ENCODE measurements at regions not wholly inside any gene's neighbourhood (a gene's known extent, or its start where the extent isn't known, plus 50 kb on each side); places are given as distances from the start of the nearest gene placed in this dataset.

GRCh38 chr13:59352600-59352999 lies 811.1 kb downstream of the DIAPH3 start:
- TF ChIP-seq CREB1 (CRISPR knock-in tag; IDR thresholded peaks at IDR 0.05; ENCODE audit: low read depth) (no peak), EZH2 (IDR thresholded peaks at IDR 0.05; ENCODE audit: low read depth, unreplicated experiment) (no peak), STAT1 (IDR thresholded peaks at IDR 0.05; ENCODE audit: unreplicated experiment) (no peak), CTCF (conservative IDR thresholded peaks at IDR 0.05; ENCODE audit: low read depth in 2 of 2) (no peak), JUNB (IDR thresholded peaks at IDR 0.05; ENCODE audit: unreplicated experiment) (no peak), ZNF331 (CRISPR knock-in tag; IDR thresholded peaks at IDR 0.05; ENCODE audit: low read depth) (no peak), ZNF114 (CRISPR knock-in tag; IDR thresholded peaks at IDR 0.05) (no peak)
- TF ChIP-seq, protein P1, sequence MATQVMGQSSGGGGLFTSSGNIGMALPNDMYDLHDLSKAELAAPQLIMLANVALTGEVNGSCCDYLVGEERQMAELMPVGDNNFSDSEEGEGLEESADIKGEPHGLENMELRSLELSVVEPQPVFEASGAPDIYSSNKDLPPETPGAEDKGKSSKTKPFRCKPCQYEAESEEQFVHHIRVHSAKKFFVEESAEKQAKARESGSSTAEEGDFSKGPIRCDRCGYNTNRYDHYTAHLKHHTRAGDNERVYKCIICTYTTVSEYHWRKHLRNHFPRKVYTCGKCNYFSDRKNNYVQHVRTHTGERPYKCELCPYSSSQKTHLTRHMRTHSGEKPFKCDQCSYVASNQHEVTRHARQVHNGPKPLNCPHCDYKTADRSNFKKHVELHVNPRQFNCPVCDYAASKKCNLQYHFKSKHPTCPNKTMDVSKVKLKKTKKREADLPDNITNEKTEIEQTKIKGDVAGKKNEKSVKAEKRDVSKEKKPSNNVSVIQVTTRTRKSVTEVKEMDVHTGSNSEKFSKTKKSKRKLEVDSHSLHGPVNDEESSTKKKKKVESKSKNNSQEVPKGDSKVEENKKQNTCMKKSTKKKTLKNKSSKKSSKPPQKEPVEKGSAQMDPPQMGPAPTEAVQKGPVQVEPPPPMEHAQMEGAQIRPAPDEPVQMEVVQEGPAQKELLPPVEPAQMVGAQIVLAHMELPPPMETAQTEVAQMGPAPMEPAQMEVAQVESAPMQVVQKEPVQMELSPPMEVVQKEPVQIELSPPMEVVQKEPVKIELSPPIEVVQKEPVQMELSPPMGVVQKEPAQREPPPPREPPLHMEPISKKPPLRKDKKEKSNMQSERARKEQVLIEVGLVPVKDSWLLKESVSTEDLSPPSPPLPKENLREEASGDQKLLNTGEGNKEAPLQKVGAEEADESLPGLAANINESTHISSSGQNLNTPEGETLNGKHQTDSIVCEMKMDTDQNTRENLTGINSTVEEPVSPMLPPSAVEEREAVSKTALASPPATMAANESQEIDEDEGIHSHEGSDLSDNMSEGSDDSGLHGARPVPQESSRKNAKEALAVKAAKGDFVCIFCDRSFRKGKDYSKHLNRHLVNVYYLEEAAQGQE (IDR thresholded peaks at IDR 0.05; ENCODE audit: unreplicated experiment): no peak
- Mint-ChIP-seq H3K27me3 (ENCODE audit: insufficient read depth, low read depth, poor library complexity) (peaks cover 1% of the 10 kb centered on the region), H3K4me3 (no peak overlapping the region), H3K9me3 (no peaks in the 10 kb centered on the region), H3K27ac (no peak overlapping the region), H3K4me1 (peaks cover 11% of the 10 kb centered on the region), H3K36me3 (ENCODE audit: low read depth) (no peaks in the 10 kb centered on the region)
- DNase-seq (ENCODE audit: low spot score) (no peak), ATAC-seq (no peak)
- no peak overlapping the region for H3K27ac ChIP-seq (ENCODE audit: low read depth)
- H3K79me2 ChIP-seq (replicated peaks; ENCODE audit: insufficient read depth): no peaks in the 10 kb centered on the region
- no peaks in the 10 kb centered on the region for H3K4me1 ChIP-seq (ENCODE audit: insufficient read depth)
- H4K20me1 ChIP-seq (replicated peaks; ENCODE audit: insufficient read depth): no peaks in the 10 kb centered on the region
- no peak overlapping the region for H3K4me3 ChIP-seq
- H3K27me3 ChIP-seq (ENCODE audit: insufficient read depth): no peaks in the 10 kb centered on the region
- no peaks in the 10 kb centered on the region for H3K36me3 ChIP-seq (ENCODE audit: insufficient read depth)
- H2AFZ ChIP-seq: peak overlapping the region; percentile 64; the same call in 1 of the 2 replicates
- H3K4me2 ChIP-seq: no peak overlapping the region
- peaks cover 6% of the 10 kb centered on the region for H3K9me2 ChIP-seq (ENCODE audit: insufficient read depth)
- H3F3A ChIP-seq (replicated peaks; ENCODE audit: low read depth): no peaks in the 10 kb centered on the region

DNA sequence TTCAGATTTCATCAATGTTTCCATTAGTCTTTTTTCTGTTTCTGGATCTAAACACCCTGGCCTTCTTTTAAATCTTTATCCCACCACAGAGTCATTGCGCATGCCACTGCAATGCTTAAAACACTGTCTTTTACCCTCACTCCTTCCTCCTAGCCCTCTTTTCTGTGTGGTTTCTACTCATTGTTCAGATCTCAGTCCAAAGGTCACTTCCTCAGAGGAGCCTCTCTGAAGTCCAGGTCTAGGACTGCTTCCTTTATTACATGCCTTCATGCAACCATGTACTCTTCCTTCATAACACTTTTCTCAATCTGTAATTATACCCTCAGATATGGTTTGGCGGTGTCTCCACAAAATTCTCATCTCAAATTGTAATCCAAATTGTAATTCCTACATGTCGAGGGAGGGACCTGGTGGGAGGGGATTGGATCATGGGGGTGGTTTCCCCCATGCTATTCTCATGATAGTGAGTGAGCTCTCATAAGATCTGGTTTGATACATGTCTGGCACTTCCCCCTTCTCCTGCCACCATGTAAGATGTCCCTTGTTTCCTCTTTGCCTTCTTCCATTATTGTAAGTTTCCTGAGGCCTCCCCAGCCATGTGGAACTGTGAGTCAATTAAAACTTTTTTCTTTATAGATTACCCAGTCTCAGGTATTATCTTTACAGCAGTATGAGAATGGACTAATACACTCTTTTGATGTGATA lies 808.9 kb downstream of the DIAPH3 start:
- Histone ChIP-seq H3K27ac (ENCODE audit: low read depth) (no peak overlapping the region), H3K4me1 (ENCODE audit: insufficient read depth) (no peaks in the 10 kb centered on the region), H3F3A (replicated peaks; ENCODE audit: low read depth) (no peaks in the 10 kb centered on the region), H3K79me2 (replicated peaks; ENCODE audit: insufficient read depth) (no peaks in the 10 kb centered on the region), H3K4me3 (no peak overlapping the region), H2AFZ (peak overlapping the region; percentile 56; the same call in 1 of the 2 replicates), H3K36me3 (ENCODE audit: insufficient read depth) (no peaks in the 10 kb centered on the region), H3K27me3 (ENCODE audit: insufficient read depth) (no peaks in the 10 kb centered on the region), H3K9me2 (ENCODE audit: insufficient read depth) (peaks cover 6% of the 10 kb centered on the region), H4K20me1 (replicated peaks; ENCODE audit: insufficient read depth) (no peaks in the 10 kb centered on the region), H3K4me2 (no peak overlapping the region)
- ATAC-seq (no peak), DNase-seq (ENCODE audit: low spot score) (no peak)
- no peak overlapping the region for H3K27ac Mint-ChIP-seq
- H3K27me3 Mint-ChIP-seq (ENCODE audit: insufficient read depth, low read depth, poor library complexity): peaks cover 1% of the 10 kb centered on the region
- H3K36me3 Mint-ChIP-seq (ENCODE audit: low read depth): no peaks in the 10 kb centered on the region
- H3K4me1 Mint-ChIP-seq: peaks cover 11% of the 10 kb centered on the region
- no peak overlapping the region for H3K4me3 Mint-ChIP-seq
- H3K9me3 Mint-ChIP-seq: no peaks in the 10 kb centered on the region
- TF ChIP-seq ZNF462 (CRISPR knock-in tag; IDR thresholded peaks at IDR 0.05) (no peak), NANOG (IDR thresholded peaks at IDR 0.05; ENCODE audit: borderline replicate concordance) (no peak), JUNB (IDR thresholded peaks at IDR 0.05; ENCODE audit: unreplicated experiment) (no peak)

Data from GM23338 (cell line).